ENCODE measurements at regions not wholly inside any gene's neighbourhood (a gene's known extent, or its start where the extent isn't known, plus 50 kb on each side); places are given as distances from the start of the nearest gene placed in this dataset.
A peak's percentile ranks its signal among the peaks of the same experiment; 100 is the strongest.
"Not testable (repeated sequence)": the region's sequence is repeated elsewhere in the genome, so short reads cannot be mapped to it uniquely, and the experiment has no call there.

- no peak overlapping the region for H3K27ac ChIP-seq
- TF ChIP-seq, protein P1, sequence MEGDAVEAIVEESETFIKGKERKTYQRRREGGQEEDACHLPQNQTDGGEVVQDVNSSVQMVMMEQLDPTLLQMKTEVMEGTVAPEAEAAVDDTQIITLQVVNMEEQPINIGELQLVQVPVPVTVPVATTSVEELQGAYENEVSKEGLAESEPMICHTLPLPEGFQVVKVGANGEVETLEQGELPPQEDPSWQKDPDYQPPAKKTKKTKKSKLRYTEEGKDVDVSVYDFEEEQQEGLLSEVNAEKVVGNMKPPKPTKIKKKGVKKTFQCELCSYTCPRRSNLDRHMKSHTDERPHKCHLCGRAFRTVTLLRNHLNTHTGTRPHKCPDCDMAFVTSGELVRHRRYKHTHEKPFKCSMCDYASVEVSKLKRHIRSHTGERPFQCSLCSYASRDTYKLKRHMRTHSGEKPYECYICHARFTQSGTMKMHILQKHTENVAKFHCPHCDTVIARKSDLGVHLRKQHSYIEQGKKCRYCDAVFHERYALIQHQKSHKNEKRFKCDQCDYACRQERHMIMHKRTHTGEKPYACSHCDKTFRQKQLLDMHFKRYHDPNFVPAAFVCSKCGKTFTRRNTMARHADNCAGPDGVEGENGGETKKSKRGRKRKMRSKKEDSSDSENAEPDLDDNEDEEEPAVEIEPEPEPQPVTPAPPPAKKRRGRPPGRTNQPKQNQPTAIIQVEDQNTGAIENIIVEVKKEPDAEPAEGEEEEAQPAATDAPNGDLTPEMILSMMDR (conservative IDR thresholded peaks at IDR 0.05) = peak; percentile 76
Measured at GRCh38 chrX:34365471-34365870, 233.4 kb upstream of the FAM47A start.

- TF ChIP-seq, protein P1 (conservative IDR thresholded peaks at IDR 0.05) = no peak
- H3K27ac ChIP-seq = no peak overlapping the region
Measured at GRCh38 chrX:34350561-34351335, 218.6 kb upstream of the FAM47A start.

DNA sequence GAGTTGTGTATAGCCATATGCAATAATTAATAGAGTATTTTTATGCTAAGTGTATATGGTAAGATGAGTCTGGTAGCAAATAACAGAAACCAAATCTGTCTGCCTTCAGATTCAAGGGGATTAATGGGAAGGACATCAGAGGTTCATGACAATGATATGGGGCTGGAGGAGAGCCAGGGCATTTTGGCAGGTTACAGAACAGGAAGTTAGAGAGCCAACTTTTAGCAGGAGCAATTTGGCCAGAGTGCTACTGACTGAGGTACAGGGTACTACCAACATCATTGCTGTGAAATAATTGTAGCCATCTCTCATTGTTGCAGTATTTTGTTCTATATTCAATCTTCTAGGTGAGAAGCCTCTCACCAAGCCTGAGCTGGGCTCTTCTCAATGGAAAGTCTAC, 210.9 kb upstream of the FAM47A start:
- TF ChIP-seq, protein P1 (conservative IDR thresholded peaks at IDR 0.05) = no peak
- no peak overlapping the region for H3K27ac ChIP-seq

GRCh38 chrX:34341814-34342213, 209.7 kb upstream of the FAM47A start:
- H3K27ac ChIP-seq = no peak overlapping the region
- TF ChIP-seq, protein P1 (conservative IDR thresholded peaks at IDR 0.05) = no peak

DNA sequence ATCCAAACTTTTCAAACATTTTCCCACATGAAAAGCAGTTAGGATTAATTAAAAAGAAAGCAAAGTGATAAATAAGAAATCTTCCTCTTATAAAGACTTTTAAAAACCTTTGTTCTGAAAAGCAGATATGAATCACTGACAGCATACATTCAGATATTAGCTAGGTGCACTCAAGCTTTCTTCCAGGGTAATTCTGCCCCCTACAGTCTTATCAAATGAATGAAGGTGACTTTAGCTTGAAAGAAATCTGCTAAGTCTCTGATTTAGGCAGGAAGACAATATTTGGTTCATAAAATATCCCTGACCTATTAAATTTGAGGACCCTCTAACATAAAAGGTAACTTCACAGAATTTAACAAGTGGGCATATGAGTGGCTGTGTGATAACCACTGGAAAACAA, 209.1 kb upstream of the FAM47A start:
- TF ChIP-seq, protein P1 (conservative IDR thresholded peaks at IDR 0.05) = no peak
- no peak overlapping the region for H3K27ac ChIP-seq

DNA sequence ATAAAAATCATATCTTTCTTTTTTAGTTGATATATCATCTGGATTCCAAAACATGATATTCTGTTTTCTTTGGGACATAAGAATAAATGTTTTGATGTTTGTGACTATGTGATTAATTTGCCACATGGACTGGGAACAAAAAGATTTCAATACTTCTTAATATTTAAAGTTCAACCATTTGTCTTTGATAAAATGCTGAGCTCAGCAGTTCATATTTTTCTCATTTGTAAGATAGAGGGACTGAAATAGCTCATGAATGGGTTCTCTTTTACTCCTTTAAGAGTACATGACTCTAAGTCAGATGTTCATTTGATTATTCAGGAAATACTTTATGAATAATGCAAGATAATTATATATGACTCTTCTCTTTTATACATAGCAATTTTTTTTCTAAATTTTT, 205.9 kb upstream of the FAM47A start:
- TF ChIP-seq, protein P1 (conservative IDR thresholded peaks at IDR 0.05) = no peak
- H3K27ac ChIP-seq = no peak overlapping the region

- not testable (repeated sequence) for H3K27ac ChIP-seq
Measured at GRCh38 chrX:34335376-34335775, 203.3 kb upstream of the FAM47A start.

- no peak overlapping the region for H3K27ac ChIP-seq
- TF ChIP-seq, protein P1 (conservative IDR thresholded peaks at IDR 0.05) = peak; percentile 67
Measured at GRCh38 chrX:34332334-34332733, 200.2 kb upstream of the FAM47A start.

All from VCaP (cell line).